ENCODE measurements at regions not wholly inside any gene's neighbourhood (a gene's known extent, or its start where the extent isn't known, plus 50 kb on each side); places are given as distances from the start of the nearest gene placed in this dataset.

DNA sequence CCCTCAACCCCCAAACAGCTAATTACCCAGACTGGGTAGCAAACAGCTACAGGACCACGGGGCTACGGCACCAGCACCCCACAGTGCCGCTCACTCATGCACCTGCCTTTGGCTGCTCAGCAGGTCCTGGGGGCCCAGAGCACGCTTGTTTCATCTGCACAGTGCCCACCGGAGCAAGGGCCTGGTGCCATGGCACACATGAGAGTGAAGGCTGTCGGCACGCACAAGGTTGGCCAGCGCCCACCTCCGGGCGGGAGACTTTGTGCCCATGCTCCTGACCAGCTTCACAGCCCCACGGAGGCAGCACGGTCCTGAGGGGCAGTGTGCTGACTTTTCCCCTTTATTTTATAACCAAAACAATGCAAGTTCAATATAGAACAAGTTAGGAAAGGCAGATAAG, 135.9 kb upstream of the NSMCE3 start:
- peaks cover 3% of the 10 kb centered on the region; the same call in 1 of the 2 replicates for H3K9me3 Mint-ChIP-seq
- no peak overlapping the region for H3K4me3 Mint-ChIP-seq
- peaks cover 16% of the 10 kb centered on the region for H3K27me3 Mint-ChIP-seq (ENCODE audit: insufficient read depth)
- no peak for DNase-seq
- H3K27ac Mint-ChIP-seq, result no peak overlapping the region
- no peaks in the 10 kb centered on the region for H3K36me3 Mint-ChIP-seq (ENCODE audit: low read depth)
- H3K4me1 Mint-ChIP-seq (ENCODE audit: low read depth), result no peaks in the 10 kb centered on the region
- no peak for TF ChIP-seq CTCF (IDR thresholded peaks at IDR 0.05)

DNA sequence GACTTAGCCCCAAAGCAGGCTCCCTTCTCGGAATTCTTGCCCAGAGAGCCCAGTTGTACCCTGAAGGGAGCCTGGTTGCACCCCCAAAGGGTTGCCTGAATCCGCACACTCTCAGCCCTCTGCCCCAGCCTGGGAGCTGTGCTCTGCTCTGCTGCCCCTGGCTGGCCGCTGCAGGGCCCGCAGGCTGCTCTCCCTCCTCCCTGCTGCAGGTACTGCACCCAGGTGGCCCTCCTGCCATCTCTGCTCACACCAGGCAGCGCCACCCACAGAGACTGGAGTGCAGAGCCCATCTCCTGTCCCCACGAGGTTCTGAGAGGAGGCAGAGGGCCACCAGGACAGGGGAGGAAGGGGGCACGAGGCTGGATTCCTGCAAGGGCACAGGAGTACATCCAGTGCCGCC, 134.2 kb upstream of the NSMCE3 start:
- H3K4me3 Mint-ChIP-seq, result no peak overlapping the region
- no peak overlapping the region for H3K27ac Mint-ChIP-seq
- peaks cover 16% of the 10 kb centered on the region for H3K27me3 Mint-ChIP-seq (ENCODE audit: insufficient read depth)
- no peak for DNase-seq
- no peaks in the 10 kb centered on the region for H3K4me1 Mint-ChIP-seq (ENCODE audit: low read depth)
- no peaks in the 10 kb centered on the region; the same call in 1 of the 2 replicates for H3K9me3 Mint-ChIP-seq
- no peak for TF ChIP-seq CTCF (IDR thresholded peaks at IDR 0.05)
- no peaks in the 10 kb centered on the region for H3K36me3 Mint-ChIP-seq (ENCODE audit: low read depth)

DNA sequence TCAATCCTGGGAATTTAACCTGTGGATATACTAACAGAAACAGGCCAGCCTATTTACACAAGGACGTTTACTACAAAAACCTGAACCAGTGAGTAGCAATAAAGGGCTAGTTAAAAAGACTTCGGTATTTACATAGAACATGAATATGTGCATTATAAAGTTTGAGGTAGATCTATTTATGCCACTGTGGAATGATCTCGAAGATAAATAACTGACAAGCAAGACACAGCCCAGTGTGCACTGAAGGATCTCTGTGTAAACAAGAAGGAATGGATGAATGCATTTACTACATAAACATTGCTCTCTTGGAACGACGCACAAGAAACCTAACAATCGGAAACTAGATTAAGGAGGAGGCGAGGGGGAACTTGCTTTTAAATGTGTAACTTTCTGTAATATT, 132.0 kb upstream of the NSMCE3 start:
- no peak overlapping the region for H3K4me3 Mint-ChIP-seq

GRCh38 chr15:29400701-29401100, 131.1 kb upstream of the NSMCE3 start:
- no peak overlapping the region for H3K27ac Mint-ChIP-seq

More for the DNA sequence above, 132.0 kb upstream of the NSMCE3 start:
- peaks cover 14% of the 10 kb centered on the region for H3K27me3 Mint-ChIP-seq (ENCODE audit: insufficient read depth)
- no peak overlapping the region for H3K27ac Mint-ChIP-seq
- DNase-seq, result no peak
- no peaks in the 10 kb centered on the region for H3K36me3 Mint-ChIP-seq (ENCODE audit: low read depth)
- H3K4me1 Mint-ChIP-seq (ENCODE audit: low read depth), result no peaks in the 10 kb centered on the region
- TF ChIP-seq CTCF (IDR thresholded peaks at IDR 0.05), result no peak
- no peaks in the 10 kb centered on the region; the same call in 1 of the 2 replicates for H3K9me3 Mint-ChIP-seq

GRCh38 chr15:29398907-29399306, 129.3 kb upstream of the NSMCE3 start:
- Mint-ChIP-seq H3K27ac (no peak overlapping the region), H3K4me3 (no peak overlapping the region), H3K27me3 (ENCODE audit: insufficient read depth) (peaks cover 12% of the 10 kb centered on the region), H3K36me3 (ENCODE audit: low read depth) (no peaks in the 10 kb centered on the region), H3K9me3 (no peaks in the 10 kb centered on the region; the same call in 1 of the 2 replicates), H3K4me1 (ENCODE audit: low read depth) (no peaks in the 10 kb centered on the region)
- no peak for DNase-seq
- TF ChIP-seq CTCF (IDR thresholded peaks at IDR 0.05), result no peak

More at GRCh38 chr15:29400701-29401100, 131.1 kb upstream of the NSMCE3 start:
- no peaks in the 10 kb centered on the region; the same call in 1 of the 2 replicates for H3K9me3 Mint-ChIP-seq
- H3K4me1 Mint-ChIP-seq (ENCODE audit: low read depth), result no peaks in the 10 kb centered on the region
- no peaks in the 10 kb centered on the region for H3K36me3 Mint-ChIP-seq (ENCODE audit: low read depth)
- TF ChIP-seq CTCF (IDR thresholded peaks at IDR 0.05), result no peak
- H3K27me3 Mint-ChIP-seq (ENCODE audit: insufficient read depth), result peaks cover 14% of the 10 kb centered on the region
- DNase-seq, result no peak
- H3K4me3 Mint-ChIP-seq, result no peak overlapping the region

All from HFFc6 (cell line).